Calu3 (cell line): ENCODE measurements at regions not wholly inside any gene's neighbourhood (a gene's known extent, or its start where the extent isn't known, plus 50 kb on each side); places are given as distances from the start of the nearest gene placed in this dataset.
A peak's percentile ranks its signal among the peaks of the same experiment; 100 is the strongest.

Experiments used
- BruUV-seq: library from RNA; stranded (reverse); fragments of 400-500 nt; replicated peaks from 2 replicates; lab custom pipeline; 2021; lab: Mats Ljungman, UMichigan
- CTCF ChIA-PET: fragments of 300-600 bp; sonication (Branson Sonifier 250); formaldehyde crosslinking; loops from one replicate; lab custom pipeline; 2022; ENCODE audit warnings: antibody characterized with exemption; lab: Charles Lee
- DNase-seq: peaks from one replicate; pipeline ENCODE4 v3.0.0; 2022
- H3K27ac Mint-ChIP-seq: one replicate; pipeline ENCODE4 v1.8.0; 2022; ENCODE audit warnings: mixed read lengths; ENCODE audit not compliant: unreplicated experiment
- H3K27me3 Mint-ChIP-seq: one replicate; pipeline ENCODE4 v1.8.0; 2022; ENCODE audit warnings: mixed read lengths; ENCODE audit not compliant: unreplicated experiment
- H3K36me3 Mint-ChIP-seq: one replicate; pipeline ENCODE4 v1.8.0; 2022; ENCODE audit warnings: mild to moderate bottlenecking, moderate library complexity, mixed read lengths; ENCODE audit not compliant: insufficient read depth, unreplicated experiment
- H3K4me1 Mint-ChIP-seq: one replicate; pipeline ENCODE4 v1.8.0; 2022; ENCODE audit warnings: mild to moderate bottlenecking, low read depth, mixed read lengths; ENCODE audit not compliant: unreplicated experiment
- H3K4me3 Mint-ChIP-seq: one replicate; pipeline ENCODE4 v1.8.0; 2022; ENCODE audit warnings: mild to moderate bottlenecking, low read depth, moderate library complexity, mixed read lengths; ENCODE audit not compliant: unreplicated experiment
- H3K9me3 Mint-ChIP-seq: one replicate; pipeline ENCODE4 v1.8.0; 2022; ENCODE audit warnings: low read depth, mixed read lengths; ENCODE audit not compliant: unreplicated experiment
- intact Hi-C: fragments of 100-400 bp; cut with micrococcal nuclease; formaldehyde crosslinking; loops from one replicate; pipeline ENCODE4 v1.10.0; 2022; ENCODE audit not compliant: unreplicated experiment
- TF ChIP-seq, protein P1 (sequence below): fragments of 200-600 bp; IDR thresholded peaks from one replicate; pipeline ENCODE4 v1.8.0; 2022; ENCODE audit warnings: antibody characterized with exemption; ENCODE audit not compliant: unreplicated experiment

DNA sequence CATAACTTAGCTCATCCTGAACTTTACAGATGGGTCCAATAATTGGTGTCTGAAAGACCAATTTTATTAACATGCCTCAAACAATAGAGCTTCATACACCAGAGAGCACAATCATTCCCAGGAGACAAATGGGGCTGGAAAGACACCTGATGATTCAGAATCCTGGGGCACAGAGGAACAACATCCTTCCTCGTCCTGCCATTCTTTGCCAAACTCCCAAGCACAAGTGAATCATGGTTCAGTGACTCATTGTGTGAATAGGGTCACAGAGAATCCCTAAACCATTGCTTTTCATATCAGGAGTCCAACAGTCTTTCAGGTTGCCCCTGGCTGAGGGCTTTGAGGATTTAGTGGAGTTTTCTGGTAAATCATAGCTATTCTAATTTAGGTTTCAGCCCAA, 266.4 kb upstream of the BMP2 start:
- intact Hi-C loops, result no loop called here
- no peaks in the 10 kb centered on the region for H3K36me3 Mint-ChIP-seq
- no peaks in the 10 kb centered on the region for H3K27me3 Mint-ChIP-seq
- DNase-seq, result peak; percentile 2
- H3K4me3 Mint-ChIP-seq, result no peak overlapping the region
- H3K9me3 Mint-ChIP-seq, result no peaks in the 10 kb centered on the region
- TF ChIP-seq, protein P1, sequence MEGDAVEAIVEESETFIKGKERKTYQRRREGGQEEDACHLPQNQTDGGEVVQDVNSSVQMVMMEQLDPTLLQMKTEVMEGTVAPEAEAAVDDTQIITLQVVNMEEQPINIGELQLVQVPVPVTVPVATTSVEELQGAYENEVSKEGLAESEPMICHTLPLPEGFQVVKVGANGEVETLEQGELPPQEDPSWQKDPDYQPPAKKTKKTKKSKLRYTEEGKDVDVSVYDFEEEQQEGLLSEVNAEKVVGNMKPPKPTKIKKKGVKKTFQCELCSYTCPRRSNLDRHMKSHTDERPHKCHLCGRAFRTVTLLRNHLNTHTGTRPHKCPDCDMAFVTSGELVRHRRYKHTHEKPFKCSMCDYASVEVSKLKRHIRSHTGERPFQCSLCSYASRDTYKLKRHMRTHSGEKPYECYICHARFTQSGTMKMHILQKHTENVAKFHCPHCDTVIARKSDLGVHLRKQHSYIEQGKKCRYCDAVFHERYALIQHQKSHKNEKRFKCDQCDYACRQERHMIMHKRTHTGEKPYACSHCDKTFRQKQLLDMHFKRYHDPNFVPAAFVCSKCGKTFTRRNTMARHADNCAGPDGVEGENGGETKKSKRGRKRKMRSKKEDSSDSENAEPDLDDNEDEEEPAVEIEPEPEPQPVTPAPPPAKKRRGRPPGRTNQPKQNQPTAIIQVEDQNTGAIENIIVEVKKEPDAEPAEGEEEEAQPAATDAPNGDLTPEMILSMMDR, result no peak
- CTCF ChIA-PET, result interaction anchor here (1.7 kb wide), 1 partner anchor 8 kb away, joined by 5 read pairs; no protein-coding TSS in a partner anchor
- peaks cover 8% of the 10 kb centered on the region for H3K4me1 Mint-ChIP-seq
- no peak overlapping the region for H3K27ac Mint-ChIP-seq
- no TSS peak for BruUV-seq

DNA sequence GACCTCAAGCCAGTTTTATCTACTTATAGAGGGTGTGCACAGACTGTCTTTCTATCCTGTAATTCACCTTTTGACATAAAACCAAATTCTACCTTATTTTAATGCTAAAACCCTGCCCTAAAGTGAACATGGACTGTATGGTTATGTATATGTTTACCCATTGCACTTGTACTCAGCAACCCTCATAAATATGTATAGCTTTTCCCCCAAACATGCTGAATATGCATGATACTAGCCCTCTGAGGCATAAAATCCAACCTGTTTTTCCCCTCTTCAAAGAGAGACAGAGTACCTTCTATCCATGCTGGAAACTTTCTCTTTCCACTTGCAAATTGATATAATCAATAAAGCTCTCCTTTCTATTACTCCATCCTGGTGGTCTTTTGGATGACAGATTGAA, 267.9 kb upstream of the BMP2 start:
- TF ChIP-seq, protein P1, result no peak
- Mint-ChIP-seq H3K4me3 (no peak overlapping the region), H3K27me3 (no peaks in the 10 kb centered on the region), H3K27ac (no peak overlapping the region), H3K4me1 (peaks cover 12% of the 10 kb centered on the region), H3K9me3 (no peaks in the 10 kb centered on the region), H3K36me3 (no peaks in the 10 kb centered on the region)
- no peak for DNase-seq
- intact Hi-C loops, result no loop called here
- CTCF ChIA-PET, result no interaction called here
- no TSS peak for BruUV-seq

DNA sequence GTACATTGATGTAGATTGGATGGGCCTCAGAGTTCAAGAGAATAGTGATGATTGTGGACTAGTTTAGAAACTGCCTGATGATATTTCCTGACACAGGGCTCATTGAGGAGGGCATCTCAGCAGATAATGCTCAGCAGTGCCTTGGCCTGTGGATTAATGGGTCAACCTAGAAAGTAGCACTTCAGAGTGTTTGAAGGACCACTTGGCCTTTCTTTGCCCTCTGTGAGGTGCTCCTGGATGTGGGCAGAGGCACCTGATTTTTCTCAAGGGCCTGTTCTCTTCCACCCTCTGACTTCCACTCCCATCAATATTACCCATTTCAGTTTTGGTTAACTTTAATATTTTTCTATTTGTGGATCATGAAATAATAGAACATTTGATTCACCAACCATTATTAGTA, 270.6 kb upstream of the BMP2 start:
- H3K27me3 Mint-ChIP-seq, result no peaks in the 10 kb centered on the region
- peaks cover 12% of the 10 kb centered on the region for H3K4me1 Mint-ChIP-seq
- TF ChIP-seq, protein P1, result no peak
- H3K4me3 Mint-ChIP-seq, result no peak overlapping the region
- no peaks in the 10 kb centered on the region for H3K36me3 Mint-ChIP-seq
- CTCF ChIA-PET, result no interaction called here
- no TSS peak for BruUV-seq
- intact Hi-C loops, result no loop called here
- H3K27ac Mint-ChIP-seq, result no peak overlapping the region
- DNase-seq, result no peak
- no peaks in the 10 kb centered on the region for H3K9me3 Mint-ChIP-seq

DNA sequence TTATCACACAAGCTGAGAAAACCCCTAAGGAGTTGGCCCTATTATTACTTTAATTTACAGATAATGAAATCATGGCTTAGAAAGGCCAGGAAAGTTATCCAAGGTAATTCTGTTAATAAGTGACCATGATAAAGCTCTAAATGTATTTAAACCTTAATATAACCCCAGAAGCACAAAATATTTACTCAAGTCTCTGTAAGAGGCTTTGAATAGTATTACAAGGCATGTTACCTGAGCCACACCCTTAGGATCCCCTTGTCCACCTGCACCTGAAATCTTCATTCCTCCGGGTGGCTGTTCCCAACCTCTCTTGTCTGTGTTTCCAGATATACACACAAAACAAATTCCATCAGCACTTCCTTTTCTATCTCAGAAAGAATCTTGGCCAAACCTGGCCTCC, 271.6 kb upstream of the BMP2 start:
- no peaks in the 10 kb centered on the region for H3K9me3 Mint-ChIP-seq
- H3K27ac Mint-ChIP-seq, result no peak overlapping the region
- no peak for DNase-seq
- no peak overlapping the region for H3K4me3 Mint-ChIP-seq
- CTCF ChIA-PET, result no interaction called here
- no TSS peak for BruUV-seq
- H3K4me1 Mint-ChIP-seq, result peaks cover 12% of the 10 kb centered on the region
- no peaks in the 10 kb centered on the region for H3K36me3 Mint-ChIP-seq
- intact Hi-C loops, result no loop called here
- no peaks in the 10 kb centered on the region for H3K27me3 Mint-ChIP-seq
- TF ChIP-seq, protein P1, result no peak
